HG03045 (cell line): ENCODE measurements at regions not wholly inside any gene's neighbourhood (a gene's known extent, or its start where the extent isn't known, plus 50 kb on each side); places are given as distances from the start of the nearest gene placed in this dataset.
"Not testable (repeated sequence)": the region's sequence is repeated elsewhere in the genome, so short reads cannot be mapped to it uniquely, and the experiment has no call there.

Experiments
- ATAC-seq: cut with Tn5 transposase; IDR thresholded peaks from one replicate; pipeline ENCODE4 v1.9.1; 2021; ENCODE audit warnings: mild to moderate bottlenecking, moderate library complexity; ENCODE audit not compliant: unreplicated experiment

- ATAC-seq = no peak
Measured at GRCh38 chr2:38243186-38243880, 133.7 kb downstream of the ATL2 start.

DNA sequence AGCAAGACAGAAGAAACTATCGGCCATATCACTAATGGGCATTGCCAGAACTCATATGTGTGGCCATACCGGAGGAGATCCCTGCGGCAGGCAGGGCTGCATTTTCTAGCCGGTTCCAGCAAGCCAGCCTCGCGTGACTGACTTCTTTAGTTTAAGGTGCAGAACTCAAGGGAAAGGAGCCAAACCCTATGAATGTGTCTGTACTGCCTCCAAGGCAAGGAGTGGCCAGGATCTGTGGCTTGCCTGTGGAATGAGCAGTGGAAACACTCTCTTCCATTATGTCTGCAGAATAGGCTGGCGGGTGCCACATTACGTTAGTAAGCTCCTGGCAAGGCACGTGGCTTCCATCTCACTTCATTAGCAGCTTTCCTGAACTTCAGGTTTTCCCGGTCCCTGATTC, 137.6 kb downstream of the ATL2 start:
- no peak for ATAC-seq

- ATAC-seq = not testable (repeated sequence)
Measured at GRCh38 chr2:38238705-38239104, 138.4 kb downstream of the ATL2 start.

DNA sequence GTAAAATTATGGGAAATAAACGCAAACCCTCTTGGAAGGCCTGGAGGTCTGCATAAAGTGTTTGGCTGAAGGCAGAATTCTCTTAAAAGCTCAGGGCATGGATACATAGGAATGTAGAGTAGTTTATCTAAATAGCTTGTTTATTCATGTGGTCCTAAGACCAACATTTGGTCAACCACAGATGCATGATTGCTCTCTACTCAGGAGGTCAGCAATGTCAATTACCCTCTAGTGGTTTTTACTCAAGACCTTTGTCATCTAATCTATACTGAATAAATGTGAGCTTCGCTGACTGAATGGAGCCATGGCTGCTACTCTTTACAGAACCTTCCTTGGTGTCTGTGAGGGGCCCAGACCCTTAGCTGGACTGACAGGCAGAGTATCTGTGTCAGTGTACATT, 139.8 kb downstream of the ATL2 start:
- ATAC-seq = no peak

DNA sequence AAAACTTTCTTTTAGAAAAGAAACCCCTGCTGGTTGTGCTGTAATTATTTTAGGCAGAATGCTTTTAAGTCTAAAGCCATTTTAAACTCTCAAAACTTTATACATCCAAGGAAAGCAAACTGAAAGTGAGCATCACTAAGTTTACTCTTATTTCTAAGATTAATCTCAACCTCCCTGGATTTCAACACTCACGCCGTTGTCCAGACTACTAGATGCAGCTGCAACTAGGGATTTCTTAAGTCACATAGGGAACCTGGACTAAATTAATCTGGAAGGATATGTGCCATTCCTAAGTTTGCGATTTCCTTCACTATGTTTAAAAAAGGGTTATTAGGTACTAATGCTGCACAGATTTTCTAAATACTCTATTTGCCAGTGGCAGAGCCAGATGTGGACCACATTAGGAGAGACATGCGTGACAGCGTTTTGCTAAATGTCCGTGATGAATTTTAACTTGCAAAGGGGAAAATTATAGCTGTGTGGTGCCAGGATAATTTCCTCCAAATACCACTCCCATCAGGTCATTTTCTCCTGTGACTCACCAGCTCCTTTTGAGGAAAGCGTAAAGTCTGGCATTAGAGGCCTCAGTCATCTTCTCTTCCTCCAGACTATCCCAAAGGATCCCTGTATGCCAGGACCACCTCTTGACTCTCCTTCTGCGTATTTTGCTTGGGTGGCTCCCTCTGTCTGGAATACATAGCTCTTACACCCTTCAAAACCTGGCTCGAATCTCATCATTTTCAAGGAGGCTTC, 143.7 kb downstream of the ATL2 start:
- no peak for ATAC-seq

- no peak for ATAC-seq
Measured at GRCh38 chr2:38232454-38232853, 144.6 kb downstream of the ATL2 start.

DNA sequence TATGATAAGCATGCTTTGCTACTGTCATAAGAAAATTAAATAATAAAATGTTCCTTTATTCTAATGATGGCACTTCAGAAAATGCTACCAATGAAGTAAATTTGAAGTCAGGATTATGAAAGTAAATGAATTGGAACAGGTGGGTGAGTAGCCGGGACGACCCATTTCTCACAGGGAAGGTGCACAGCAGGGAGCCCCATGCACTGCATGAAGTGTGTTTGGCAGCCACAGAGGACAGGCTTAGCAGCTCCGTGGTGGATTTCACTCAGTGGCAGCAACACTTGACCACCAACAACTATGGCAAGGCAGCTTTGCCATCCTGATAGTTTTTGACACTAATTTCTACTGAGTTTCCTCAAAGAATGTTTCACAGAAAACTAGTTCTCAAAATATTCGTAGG, 146.3 kb downstream of the ATL2 start:
- no peak for ATAC-seq

DNA sequence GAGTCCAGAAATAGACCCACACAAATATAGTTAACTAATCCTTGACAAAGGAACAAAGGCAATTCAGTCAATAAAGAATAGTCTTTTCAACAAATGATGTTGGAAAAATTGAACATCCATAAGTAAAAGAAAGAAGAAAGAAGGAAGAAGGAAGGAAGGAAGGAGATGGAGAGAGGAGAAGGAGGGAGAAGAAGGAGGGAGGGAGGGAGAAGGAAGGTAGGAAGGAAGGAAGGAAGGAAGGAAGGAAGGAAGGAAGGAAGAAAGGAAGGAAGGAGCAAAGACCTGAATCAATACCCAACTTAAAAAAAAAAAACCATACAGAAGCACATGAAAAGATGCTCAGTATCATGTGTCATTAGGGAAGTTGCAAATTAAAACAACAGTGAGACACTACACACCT, 148.3 kb downstream of the ATL2 start:
- no peak for ATAC-seq

GRCh38 chr2:38224821-38225437, 149.0 kb upstream of the CYP1B1 start:
- ATAC-seq = no peak

GRCh38 chr2:38224181-38224580, 148.2 kb upstream of the CYP1B1 start:
- no peak for ATAC-seq

DNA sequence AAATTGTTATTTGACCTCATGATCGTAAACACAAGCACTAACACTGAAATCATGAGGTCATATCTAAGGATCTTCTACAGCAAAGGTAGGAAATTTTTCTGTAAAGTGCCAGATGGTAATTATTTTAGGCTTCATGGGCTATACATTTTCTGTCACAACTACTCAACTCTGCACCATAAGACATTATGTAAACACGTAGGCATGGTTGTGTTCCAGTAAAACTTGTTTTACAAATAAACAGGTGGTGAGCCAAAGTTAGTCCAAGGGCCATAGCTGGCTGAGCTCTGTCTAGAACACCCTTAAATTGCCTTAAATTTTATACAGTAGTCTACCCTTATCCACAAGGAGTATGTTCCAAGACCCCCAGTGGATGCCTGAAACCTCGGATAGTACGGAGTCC, 147.3 kb upstream of the CYP1B1 start:
- no peak for ATAC-seq

- ATAC-seq = no peak
Measured at GRCh38 chr2:38220164-38220563, 144.2 kb upstream of the CYP1B1 start.

DNA sequence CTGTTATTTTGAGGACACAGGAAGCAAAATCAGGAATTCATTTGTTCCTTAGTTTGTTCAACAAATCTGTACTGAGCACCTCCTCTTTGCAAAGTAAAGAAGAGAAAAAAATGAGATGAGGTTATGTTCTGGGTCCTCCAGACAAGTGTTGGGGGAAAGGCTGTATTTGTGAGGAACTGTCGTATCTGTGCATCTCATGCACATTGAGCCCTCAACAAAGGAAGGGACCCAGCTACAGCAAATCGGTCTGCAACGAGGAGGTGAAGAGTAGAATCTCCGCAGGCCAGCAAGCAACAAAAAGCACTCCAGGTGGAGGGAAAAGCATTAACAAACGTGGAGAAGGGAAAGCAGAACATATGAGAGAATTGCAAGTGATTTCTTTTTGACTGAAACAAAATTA, 143.0 kb upstream of the CYP1B1 start:
- ATAC-seq = no peak

DNA sequence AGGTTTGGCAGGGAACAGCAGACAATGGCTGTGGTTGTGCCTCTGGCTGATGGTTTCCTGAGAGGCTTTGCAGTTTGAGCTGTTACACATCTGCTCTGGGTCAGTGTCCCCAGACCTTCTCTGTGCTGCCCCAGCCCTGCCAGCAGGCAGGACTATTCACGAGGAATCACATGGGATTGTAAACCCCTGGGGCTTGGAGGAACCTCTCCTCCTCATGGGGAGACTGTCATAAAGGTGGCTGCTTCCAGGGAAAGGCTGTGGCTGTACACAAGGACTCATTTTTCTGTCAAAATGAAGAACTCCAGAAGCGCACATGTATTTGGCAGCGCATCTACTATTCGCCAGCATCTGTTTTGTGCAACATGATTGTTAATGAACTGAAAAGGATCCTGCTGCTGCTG, 142.6 kb upstream of the CYP1B1 start:
- ATAC-seq = no peak

- ATAC-seq = no peak
Measured at GRCh38 chr2:38217401-38218188, 141.6 kb upstream of the CYP1B1 start.

- ATAC-seq = no peak
Measured at GRCh38 chr2:38216886-38217285, 140.9 kb upstream of the CYP1B1 start.

DNA sequence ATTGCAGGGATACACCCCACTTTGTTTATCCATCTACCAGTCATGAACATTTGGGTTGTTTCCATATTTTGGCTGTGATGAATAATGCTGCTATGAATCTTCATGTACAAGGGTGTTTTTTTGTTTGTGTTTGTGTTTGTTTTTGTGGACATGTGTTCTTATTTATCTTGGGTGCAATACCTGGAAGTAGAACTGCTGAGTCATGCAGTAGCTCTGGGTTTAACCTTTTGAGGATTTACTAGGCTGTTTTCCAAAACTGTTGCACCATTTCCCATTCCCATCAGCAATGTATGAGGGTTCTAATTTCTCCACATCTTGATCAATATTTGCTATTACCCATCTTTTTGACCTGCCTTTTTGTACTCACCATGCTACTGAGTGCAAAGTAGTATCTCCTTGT, 140.0 kb upstream of the CYP1B1 start:
- ATAC-seq = no peak

- ATAC-seq = no peak
Measured at GRCh38 chr2:38215522-38215921, 139.6 kb upstream of the CYP1B1 start.

- ATAC-seq = no peak
Measured at GRCh38 chr2:38214209-38214717, 138.3 kb upstream of the CYP1B1 start.

- ATAC-seq = no peak
Measured at GRCh38 chr2:38213619-38214167, 137.7 kb upstream of the CYP1B1 start.

GRCh38 chr2:38212312-38212711, 136.4 kb upstream of the CYP1B1 start:
- no peak for ATAC-seq
